Testis (tissue), 2 donors: ENCODE measurements at regions not wholly inside any gene's neighbourhood (a gene's known extent, or its start where the extent isn't known, plus 50 kb on each side); places are given as distances from the start of the nearest gene placed in this dataset.

ENCODE experiments used
- POLR2A ChIP-seq: fragments of 450-650 bp; IDR thresholded peaks from one replicate; pipeline ENCODE4 v1.6.1; 2017; ENCODE audit warnings: antibody characterized with exemption, mild to moderate bottlenecking, moderate library complexity
- TF ChIP-seq, protein P1 (sequence below), 3 experiments: fragments of 450-650 bp in 2 of 3; fragments of 200-600 bp in 1 of 3; sonication (generic) in 1 of 3; IDR thresholded peaks; one replicate each; pipeline ENCODE4 v1.5.1; 2016 to 2019; ENCODE audit warnings: antibody characterized with exemption in 3 of 3, mild to moderate bottlenecking in 2 of 3, moderate library complexity in 1 of 3

DNA sequence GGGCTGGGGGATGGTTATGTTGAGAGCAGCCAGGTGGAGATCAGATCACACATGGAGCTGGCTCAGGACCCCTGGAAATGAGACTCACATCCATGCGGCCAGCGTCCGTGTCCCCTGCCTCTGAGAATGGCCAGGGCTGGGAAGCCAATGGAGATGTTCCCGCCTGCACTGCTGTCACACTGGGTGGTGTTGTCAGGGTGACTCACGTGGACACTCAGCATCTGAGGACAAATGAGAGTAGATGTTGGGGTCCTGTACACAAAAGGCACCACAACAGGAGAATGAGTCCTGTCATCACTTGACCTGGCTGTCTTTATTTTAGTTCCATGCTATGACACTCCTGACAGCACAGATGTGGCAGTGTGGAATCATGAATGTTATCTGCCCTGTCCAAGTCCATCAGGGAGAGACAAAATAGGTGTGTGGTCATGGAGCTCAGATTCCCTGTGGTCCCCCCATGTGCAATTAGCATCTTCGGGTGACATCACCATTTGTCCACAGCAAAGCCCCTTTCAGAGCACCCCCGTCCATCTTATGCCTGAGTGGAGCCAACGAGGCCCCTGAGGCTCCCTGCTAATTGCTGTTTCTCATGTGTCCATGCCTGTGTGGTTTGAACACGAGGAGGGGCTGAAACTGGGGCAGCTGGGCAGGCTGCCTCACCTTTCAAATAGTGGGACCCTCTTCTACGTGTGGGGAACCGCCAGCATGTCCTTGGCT lies 393.5 kb downstream of the AACS start:
- TF ChIP-seq, protein P1, sequence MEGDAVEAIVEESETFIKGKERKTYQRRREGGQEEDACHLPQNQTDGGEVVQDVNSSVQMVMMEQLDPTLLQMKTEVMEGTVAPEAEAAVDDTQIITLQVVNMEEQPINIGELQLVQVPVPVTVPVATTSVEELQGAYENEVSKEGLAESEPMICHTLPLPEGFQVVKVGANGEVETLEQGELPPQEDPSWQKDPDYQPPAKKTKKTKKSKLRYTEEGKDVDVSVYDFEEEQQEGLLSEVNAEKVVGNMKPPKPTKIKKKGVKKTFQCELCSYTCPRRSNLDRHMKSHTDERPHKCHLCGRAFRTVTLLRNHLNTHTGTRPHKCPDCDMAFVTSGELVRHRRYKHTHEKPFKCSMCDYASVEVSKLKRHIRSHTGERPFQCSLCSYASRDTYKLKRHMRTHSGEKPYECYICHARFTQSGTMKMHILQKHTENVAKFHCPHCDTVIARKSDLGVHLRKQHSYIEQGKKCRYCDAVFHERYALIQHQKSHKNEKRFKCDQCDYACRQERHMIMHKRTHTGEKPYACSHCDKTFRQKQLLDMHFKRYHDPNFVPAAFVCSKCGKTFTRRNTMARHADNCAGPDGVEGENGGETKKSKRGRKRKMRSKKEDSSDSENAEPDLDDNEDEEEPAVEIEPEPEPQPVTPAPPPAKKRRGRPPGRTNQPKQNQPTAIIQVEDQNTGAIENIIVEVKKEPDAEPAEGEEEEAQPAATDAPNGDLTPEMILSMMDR (IDR thresholded peaks at IDR 0.05), result no peak
- no peak for TF ChIP-seq POLR2A
